A549 (cell line): ENCODE measurements at regions not wholly inside any gene's neighbourhood (a gene's known extent, or its start where the extent isn't known, plus 50 kb on each side); places are given as distances from the start of the nearest gene placed in this dataset.

Experiments used
- EHF ChIP-seq: fragments of 250-450 bp; sonication (Bioruptor Pico); IDR thresholded peaks from 2 replicates; pipeline ENCODE4 v1.5.0; 2020; ENCODE audit warnings: mild to moderate bottlenecking
- EP300 ChIP-seq, 2 experiments: fragments of >200 bp; sonication (Bioruptor Twin); formaldehyde crosslinking; IDR thresholded peaks; 2 replicates in 1 of 2; 3 replicates in 1 of 2; pipeline ENCODE4 v1.6.1; 2016 to 2017
- FOSB ChIP-seq: fragments of 250-450 bp; sonication (Bioruptor Pico); IDR thresholded peaks from 2 replicates; pipeline ENCODE4 v1.5.0; 2020; ENCODE audit warnings: mild to moderate bottlenecking, moderate library complexity
- JUN ChIP-seq, 2 experiments: fragments of >200 bp; sonication (Bioruptor Twin); formaldehyde crosslinking; IDR thresholded peaks; 2 replicates in 1 of 2; 3 replicates in 1 of 2; pipeline ENCODE4 v1.6.1; 2016 to 2017
- KDM1A ChIP-seq: fragments of 200-600 bp; sonication (generic); IDR thresholded peaks from 2 replicates; pipeline ENCODE4 v1.6.1; 2016; ENCODE audit warnings: low read depth, mild to moderate bottlenecking
- MAZ ChIP-seq: fragments of 150-350 bp; IDR thresholded peaks from 2 replicates; pipeline ENCODE4 v1.6.1; 2014; ENCODE audit warnings: antibody characterized with exemption, low read depth, low read length, borderline replicate concordance
- POLR2A ChIP-seq: IDR thresholded peaks from 2 replicates; pipeline ENCODE4 v1.6.1; 2012; ENCODE audit warnings: mild to moderate bottlenecking, low read length
- TF ChIP-seq, protein P1 (sequence below): fragments of >200 bp; sonication (Bioruptor Twin); formaldehyde crosslinking; IDR thresholded peaks from 3 replicates; pipeline ENCODE4 v1.5.1; 2016

DNA sequence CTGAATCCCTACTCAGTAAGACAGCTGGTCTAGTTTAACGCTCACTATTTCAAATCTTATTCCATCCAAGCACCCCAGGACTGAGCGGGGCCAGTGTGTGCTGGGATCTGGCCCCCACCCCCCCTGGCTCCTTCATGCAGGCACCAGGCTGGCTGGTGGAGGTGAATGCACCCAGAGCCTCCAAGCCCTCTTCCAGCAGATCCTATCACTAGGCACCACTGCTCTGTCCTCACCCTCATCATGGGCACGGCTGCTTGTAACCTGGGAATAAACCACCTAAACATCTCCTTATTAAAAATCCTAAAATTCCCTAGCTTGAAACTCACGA is 194.3 kb downstream of the ARL4C start:
- TF ChIP-seq MAZ (no peak), EP300 (IDR thresholded peaks at IDR 0.05) (no peak), JUN (IDR thresholded peaks at IDR 0.05) (no peak), POLR2A (no peak), EHF (no peak), KDM1A (no peak), FOSB (CRISPR knock-in tag) (no peak)
- TF ChIP-seq, protein P1, sequence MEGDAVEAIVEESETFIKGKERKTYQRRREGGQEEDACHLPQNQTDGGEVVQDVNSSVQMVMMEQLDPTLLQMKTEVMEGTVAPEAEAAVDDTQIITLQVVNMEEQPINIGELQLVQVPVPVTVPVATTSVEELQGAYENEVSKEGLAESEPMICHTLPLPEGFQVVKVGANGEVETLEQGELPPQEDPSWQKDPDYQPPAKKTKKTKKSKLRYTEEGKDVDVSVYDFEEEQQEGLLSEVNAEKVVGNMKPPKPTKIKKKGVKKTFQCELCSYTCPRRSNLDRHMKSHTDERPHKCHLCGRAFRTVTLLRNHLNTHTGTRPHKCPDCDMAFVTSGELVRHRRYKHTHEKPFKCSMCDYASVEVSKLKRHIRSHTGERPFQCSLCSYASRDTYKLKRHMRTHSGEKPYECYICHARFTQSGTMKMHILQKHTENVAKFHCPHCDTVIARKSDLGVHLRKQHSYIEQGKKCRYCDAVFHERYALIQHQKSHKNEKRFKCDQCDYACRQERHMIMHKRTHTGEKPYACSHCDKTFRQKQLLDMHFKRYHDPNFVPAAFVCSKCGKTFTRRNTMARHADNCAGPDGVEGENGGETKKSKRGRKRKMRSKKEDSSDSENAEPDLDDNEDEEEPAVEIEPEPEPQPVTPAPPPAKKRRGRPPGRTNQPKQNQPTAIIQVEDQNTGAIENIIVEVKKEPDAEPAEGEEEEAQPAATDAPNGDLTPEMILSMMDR: no peak
